ENCODE measurements at regions not wholly inside any gene's neighbourhood (a gene's known extent, or its start where the extent isn't known, plus 50 kb on each side); places are given as distances from the start of the nearest gene placed in this dataset.
A peak's percentile ranks its signal among the peaks of the same experiment; 100 is the strongest.

GRCh38 chr4:53809816-53810215, 218.5 kb upstream of the LNX1 start:
- DNase-seq: no peak

DNA sequence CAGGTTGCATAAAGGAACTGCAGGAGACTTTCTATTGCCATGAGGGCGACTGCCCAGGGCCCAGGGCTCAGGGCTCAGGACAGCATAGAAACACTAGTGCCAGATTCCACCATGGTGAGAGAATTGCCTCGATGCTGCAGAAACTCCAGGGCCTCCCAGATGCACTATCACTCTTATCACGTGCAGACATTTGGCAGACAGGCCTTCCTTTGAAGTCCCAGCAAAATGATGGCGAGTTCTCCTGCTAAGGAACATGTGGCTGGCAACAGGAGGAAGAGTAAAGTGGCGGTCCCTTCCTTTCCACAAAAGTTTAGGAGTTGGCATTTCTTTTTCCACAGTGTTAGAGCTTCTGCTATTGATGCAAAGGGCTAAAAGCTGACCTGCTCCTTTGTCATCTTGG, 214.0 kb upstream of the LNX1 start:
- DNase-seq: no peak

GRCh38 chr4:53804719-53805118, 213.4 kb upstream of the LNX1 start:
- DNase-seq: no peak

DNA sequence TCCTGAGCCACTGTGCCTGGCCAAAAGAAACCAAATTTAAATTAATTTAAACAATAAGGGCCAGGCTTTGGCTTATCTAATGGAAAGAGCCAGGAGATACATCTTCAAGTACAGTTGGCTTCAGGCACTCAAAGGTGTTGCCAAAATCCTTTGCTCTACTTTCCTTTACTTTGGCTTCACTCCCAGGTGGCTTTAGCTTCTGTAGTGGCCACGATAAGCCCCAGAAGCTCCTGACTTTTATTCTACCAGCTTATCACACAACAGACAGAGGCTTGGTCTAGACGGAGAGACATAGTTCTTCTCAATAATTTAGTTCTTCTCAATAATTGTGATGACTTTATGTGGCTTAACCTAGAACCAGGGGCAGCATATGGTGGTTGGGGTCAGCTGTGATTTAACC, 211.2 kb upstream of the LNX1 start:
- no peak for DNase-seq

DNA sequence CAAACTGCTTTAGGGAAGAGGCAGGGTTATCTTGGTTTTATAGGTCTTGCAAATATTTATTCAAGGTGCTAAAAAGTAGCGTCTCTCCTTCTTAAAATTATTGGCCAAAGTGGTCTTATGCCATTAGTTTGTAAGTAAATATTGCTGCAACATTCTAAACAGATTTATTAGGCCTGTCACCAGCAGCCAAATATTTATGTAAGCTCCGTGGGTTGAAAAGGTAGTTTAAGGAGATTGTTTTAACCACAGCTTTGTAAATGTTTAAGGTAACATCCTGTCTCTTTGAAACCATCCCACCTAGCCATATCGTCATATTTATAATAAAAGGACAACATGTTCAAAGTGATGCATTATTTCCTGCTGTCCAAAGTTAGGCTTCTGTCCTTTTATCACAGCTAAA, 210.1 kb upstream of the LNX1 start:
- no peak for DNase-seq

GRCh38 chr4:53800741-53801140, 209.5 kb upstream of the LNX1 start:
- no peak for DNase-seq

DNA sequence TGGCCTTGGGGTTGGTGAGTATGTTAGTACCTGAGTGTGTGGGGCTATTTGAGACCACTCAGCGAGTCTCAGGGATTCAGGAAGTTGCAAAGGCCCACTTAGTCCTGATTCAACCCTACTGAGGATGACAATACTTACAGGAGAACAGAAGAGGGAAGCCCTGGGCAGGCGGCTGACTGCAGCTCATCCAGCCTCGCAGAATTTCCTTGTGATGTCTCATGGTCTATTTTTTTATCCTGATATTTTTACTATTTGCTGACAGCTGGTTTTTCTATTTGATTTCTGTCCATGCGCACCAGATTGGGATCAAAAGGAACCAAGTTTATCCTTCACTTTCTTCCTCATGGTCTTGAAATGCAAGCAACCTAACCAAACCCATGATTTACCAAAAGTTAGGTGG, 201.8 kb upstream of the LNX1 start:
- DNase-seq: no peak

- DNase-seq: no peak
Observed at GRCh38 chr4:53790286-53790685, 199.0 kb upstream of the LNX1 start.

GRCh38 chr4:53788621-53789020, 197.3 kb upstream of the LNX1 start:
- no peak for DNase-seq

GRCh38 chr4:53788011-53788410, 196.7 kb upstream of the LNX1 start:
- DNase-seq: no peak

- no peak for DNase-seq
Observed at GRCh38 chr4:53786632-53787031, 195.3 kb upstream of the LNX1 start.

DNA sequence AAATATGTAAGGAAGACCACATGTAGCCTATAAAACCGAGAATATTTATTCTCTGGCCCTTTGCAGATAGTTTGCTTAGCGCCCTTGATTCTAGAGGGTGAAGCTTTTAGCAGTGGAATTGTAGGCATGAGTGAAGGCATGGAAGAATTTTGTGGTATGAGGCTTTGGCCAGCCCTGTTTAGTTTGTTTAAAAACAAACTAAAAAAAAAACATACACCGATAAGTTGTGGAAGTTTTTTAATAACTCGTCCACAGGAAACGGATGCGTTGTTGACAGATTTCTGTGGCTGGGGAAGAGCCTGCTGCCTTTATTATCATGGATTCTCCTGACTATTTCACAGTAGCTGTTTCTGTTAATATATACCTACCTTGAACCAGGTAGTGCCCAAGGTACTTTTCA, 194.7 kb upstream of the LNX1 start:
- DNase-seq: no peak

- no peak for DNase-seq
Observed at GRCh38 chr4:53784112-53784511, 192.8 kb upstream of the LNX1 start.

GRCh38 chr4:53783208-53783859, 192.0 kb upstream of the LNX1 start:
- DNase-seq: no peak

DNA sequence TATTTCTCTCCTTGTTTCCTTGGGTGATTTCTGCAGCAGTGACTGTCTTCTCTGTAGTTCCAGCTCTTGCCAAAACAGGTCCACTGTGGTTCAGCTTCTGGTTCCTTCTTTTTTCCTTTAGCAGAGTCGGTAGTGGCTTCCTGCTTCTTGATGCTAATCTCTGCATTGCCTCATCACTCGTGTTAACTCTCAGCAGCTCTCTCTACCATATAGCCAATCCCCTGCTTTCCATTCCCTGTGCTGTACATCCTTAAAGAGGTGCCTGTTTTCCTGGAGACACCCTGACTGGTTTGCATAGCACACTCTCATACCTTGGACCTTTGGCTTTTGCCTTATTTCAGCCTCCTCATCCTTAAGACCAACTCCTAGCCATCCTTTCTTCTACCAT, 191.2 kb upstream of the LNX1 start:
- DNase-seq: peak; percentile 4

DNA sequence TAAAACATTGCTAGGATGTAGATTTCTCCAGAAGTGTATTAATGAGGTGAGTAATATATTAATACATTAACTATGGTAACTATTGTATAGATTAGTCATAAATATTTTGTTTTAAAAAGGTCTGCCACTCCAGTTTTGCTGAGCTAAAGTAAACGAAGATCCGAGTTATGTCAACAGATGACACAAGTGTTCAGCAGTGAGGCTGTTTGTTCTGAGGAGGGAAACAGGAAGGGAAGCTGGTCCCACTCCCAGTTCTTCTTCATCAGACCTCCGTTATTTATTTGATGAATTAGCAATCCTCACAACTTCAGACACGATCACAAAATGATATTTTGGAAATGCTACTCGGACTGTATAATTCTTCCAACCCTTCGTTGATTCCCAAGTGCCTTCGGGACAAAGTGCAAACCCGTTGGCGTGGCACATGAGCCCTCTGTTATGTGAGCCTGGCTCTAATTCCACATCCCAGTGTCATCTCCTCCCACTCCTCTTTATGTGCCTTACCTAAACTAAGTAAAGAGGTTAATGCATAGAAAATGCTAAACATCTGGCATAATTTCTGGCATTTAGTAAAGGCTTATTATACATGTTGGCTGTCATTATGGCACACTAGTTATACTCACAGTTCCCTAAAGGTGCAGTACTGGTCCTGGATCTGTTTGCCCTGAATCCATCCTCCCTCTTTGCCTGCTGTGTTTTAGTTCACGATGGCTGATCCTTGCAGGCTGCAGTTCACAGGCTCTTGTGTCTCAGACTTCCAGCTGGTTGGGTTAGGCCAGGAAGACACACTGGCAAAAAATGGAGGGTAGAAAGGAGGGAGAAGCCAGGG, 190.6 kb upstream of the LNX1 start:
- no peak for DNase-seq

- no peak for DNase-seq
Observed at GRCh38 chr4:53780736-53781400, 189.6 kb upstream of the LNX1 start.

- no peak for DNase-seq
Observed at GRCh38 chr4:53779025-53779424, 187.7 kb upstream of the LNX1 start.

DNA sequence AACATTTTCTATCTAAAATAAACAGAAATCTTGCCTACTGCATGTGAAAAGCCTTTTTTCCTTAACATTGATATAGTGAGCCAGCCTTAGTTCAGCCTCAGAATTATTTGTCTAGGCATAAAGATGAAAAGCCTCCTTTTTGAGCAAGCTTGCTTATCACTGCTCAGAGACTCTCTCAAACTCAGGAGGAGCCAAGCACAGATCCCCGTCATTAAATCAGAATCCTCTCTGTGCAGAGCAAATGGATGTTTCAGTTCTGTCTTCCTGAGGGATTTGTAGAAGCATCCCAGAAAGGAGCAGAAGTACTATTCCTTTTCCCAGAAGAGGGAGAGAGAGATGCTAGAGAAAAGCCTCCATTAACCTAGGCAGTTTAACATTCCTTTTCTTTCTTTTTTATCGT, 186.9 kb upstream of the LNX1 start:
- no peak for DNase-seq

GRCh38 chr4:53777244-53777984, 186.1 kb upstream of the LNX1 start:
- DNase-seq: no peak

GRCh38 chr4:53776141-53776540, 184.9 kb upstream of the LNX1 start:
- no peak for DNase-seq

DNA sequence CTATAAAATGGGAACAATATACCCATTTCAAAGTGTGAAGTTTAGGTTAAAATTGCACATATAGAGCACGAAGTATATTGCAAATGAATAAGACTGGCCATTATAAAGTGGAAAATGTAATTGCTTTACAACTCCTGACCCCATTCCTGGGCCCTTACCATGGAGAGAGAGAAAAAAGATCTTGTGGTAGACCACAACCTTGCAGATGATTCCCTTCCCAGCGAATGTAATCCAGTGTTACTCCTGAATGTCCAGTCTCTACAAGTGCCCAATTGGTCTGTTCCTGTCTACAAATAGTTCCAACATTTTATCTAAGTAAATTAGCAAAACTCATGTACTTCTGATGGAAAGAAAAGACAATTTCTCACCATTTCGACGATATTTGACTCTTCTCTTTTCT, 184.1 kb upstream of the LNX1 start:
- no peak for DNase-seq

- DNase-seq: no peak
Observed at GRCh38 chr4:53771326-53771725, 180.0 kb upstream of the LNX1 start.

- no peak for DNase-seq
Observed at GRCh38 chr4:53767482-53767881, 176.2 kb upstream of the LNX1 start.
